Muscle of leg (tissue), 3 donors: ENCODE measurements at regions not wholly inside any gene's neighbourhood (a gene's known extent, or its start where the extent isn't known, plus 50 kb on each side); places are given as distances from the start of the nearest gene placed in this dataset.
A peak's percentile ranks its signal among the peaks of the same experiment; 100 is the strongest.
"Not testable (repeated sequence)": the region's sequence is repeated elsewhere in the genome, so short reads cannot be mapped to it uniquely, and the experiment has no call there.

Experiments used
- DNase-seq: peaks from one replicate; pipeline ENCODE4 v3.0.0; 2013
- H3K27ac ChIP-seq: one replicate; pipeline ENCODE4 v1.5.1; 2013; ENCODE audit warnings: mild to moderate bottlenecking, low read length, control low read depth
- H3K27me3 ChIP-seq: one replicate; pipeline ENCODE4 v1.6.1; 2013; ENCODE audit warnings: low read length; ENCODE audit not compliant: control insufficient read depth, insufficient read depth
- H3K36me3 ChIP-seq: one replicate; pipeline ENCODE4 v1.6.1; 2013; ENCODE audit warnings: low read length; ENCODE audit not compliant: control insufficient read depth, insufficient read depth
- H3K4me1 ChIP-seq: one replicate; pipeline ENCODE4 v1.6.1; 2013; ENCODE audit warnings: low read length; ENCODE audit not compliant: control insufficient read depth, insufficient read depth
- H3K4me3 ChIP-seq: one replicate; pipeline ENCODE4 v1.5.1; 2013; ENCODE audit warnings: low read length, control low read depth
- H3K9me3 ChIP-seq: replicated peaks from 2 replicates; pipeline ENCODE4 v1.6.1; 2013; ENCODE audit warnings: low read depth, low read length; ENCODE audit not compliant: control insufficient read depth
- WGBS: methylation state at CpG from one replicate; pipeline ENCODE4 v1.1.5; 2013; ENCODE audit warnings: missing lambda C conversion rate; ENCODE audit not compliant: insufficient coverage; 5-methylcytosine and 5-hydroxymethylcytosine counted together

DNA sequence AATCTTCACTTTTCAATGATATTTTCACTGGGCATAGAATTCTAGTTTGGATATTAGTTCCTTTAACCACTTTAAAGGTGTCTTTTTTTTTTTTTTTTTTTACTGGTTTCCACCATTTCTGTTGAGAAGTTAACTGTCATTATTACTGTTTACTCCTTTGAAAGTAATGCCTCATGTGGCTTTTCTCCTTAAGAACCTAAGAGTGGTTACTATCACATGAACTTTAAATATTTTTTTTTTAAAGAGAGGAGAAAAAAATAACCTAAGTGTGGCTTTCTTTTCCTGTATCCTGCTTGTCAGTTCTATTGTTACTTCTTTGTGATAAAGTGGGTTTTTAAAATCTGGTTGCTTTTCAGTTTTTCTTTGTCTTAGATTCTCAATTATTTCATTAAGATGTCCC lies 229.5 kb downstream of the CDH26 start:
- Histone ChIP-seq H3K27ac (no peak overlapping the region), H3K27me3 (no peaks in the 10 kb centered on the region), H3K4me1 (no peaks in the 10 kb centered on the region), H3K36me3 (no peaks in the 10 kb centered on the region), H3K4me3 (no peak overlapping the region), H3K9me3 (peaks cover 4% of the 10 kb centered on the region)
- DNase-seq, result no peak

GRCh38 chr20:60191014-60191413 lies 232.8 kb downstream of the CDH26 start:
- no peak for DNase-seq
- Histone ChIP-seq H3K9me3 (no peaks in the 10 kb centered on the region), H3K4me3 (no peak overlapping the region), H3K4me1 (no peaks in the 10 kb centered on the region), H3K27ac (no peak overlapping the region), H3K27me3 (no peaks in the 10 kb centered on the region), H3K36me3 (no peaks in the 10 kb centered on the region)
- WGBS, result no CpG with 5 or more reads among the region's 3 CpGs

DNA sequence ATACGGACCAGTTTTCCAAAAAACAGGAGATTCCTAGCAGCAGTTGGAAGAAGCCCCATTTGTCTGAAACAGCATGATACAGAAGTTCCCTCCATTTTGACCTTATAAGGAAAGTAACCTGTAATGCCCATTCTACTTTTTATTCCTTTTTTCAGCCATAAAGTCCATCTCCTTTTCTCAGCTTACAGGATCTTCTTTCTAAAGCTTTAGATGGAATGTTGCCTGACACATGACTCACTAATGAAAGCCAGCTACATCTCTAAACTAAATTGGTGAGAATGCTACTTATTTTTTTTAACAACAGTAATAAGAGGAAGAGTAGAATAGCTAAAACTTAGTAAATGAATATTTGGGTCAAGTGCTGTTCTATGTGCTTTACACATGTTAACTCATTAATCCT lies 234.1 kb downstream of the CDH26 start:
- H3K9me3 ChIP-seq, result no peaks in the 10 kb centered on the region
- no peak for DNase-seq
- no peaks in the 10 kb centered on the region for H3K4me1 ChIP-seq
- no peak overlapping the region for H3K4me3 ChIP-seq
- no peaks in the 10 kb centered on the region for H3K27me3 ChIP-seq
- 55% methylated on average over 1 of the region's 1 CpG for WGBS
- H3K27ac ChIP-seq, result no peak overlapping the region
- no peaks in the 10 kb centered on the region for H3K36me3 ChIP-seq

GRCh38 chr20:60199132-60199531 lies 240.9 kb downstream of the CDH26 start:
- not testable (repeated sequence) for H3K4me1 ChIP-seq, DNase-seq, H3K4me3 ChIP-seq, H3K27ac ChIP-seq, H3K9me3 ChIP-seq, H3K27me3 ChIP-seq, H3K36me3 ChIP-seq
- WGBS, result 100% methylated on average over 1 of the region's 3 CpGs

- no peak for DNase-seq
- 92% methylated on average over 2 of the region's 2 CpGs for WGBS
- H3K27ac ChIP-seq, result no peak overlapping the region
- H3K4me3 ChIP-seq, result no peak overlapping the region
- H3K36me3 ChIP-seq, result no peaks in the 10 kb centered on the region
- H3K4me1 ChIP-seq, result peaks cover 6% of the 10 kb centered on the region
- no peaks in the 10 kb centered on the region for H3K27me3 ChIP-seq
- no peaks in the 10 kb centered on the region for H3K9me3 ChIP-seq
Observed at GRCh38 chr20:60199866-60200265, 241.6 kb downstream of the CDH26 start.

GRCh38 chr20:60200305-60200918 lies 242.2 kb downstream of the CDH26 start:
- no peak for DNase-seq

DNA sequence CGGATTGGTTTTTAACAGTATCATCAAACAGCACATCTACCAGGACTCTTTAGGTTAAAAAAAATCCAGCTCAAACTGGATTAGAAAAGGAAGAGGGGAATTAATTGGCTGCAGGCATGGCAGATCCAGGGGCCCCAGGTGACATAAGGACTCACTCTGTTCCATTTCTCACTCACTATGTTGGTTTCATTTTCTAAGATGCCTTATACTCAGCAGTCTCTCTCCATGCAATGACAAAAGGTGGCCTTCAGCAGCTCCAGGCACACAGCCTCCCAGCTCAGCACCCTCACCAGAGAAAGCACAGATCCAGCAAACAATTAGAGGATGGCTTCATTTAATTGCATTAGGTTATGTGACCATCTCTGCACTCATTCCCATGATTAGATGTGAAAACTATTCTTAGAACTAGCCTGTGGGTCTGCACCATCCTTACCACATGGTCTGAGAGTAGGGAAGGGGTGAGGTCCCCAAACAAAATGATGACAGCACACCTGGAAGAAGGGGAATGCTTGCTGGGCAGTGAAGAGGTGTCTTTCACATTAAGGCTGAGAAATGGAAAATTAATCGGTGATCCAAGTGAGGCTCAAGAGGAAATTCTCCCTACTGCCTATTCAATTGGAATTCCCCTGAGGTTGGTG lies 243.1 kb downstream of the CDH26 start:
- Histone ChIP-seq H3K27me3 (no peaks in the 10 kb centered on the region), H3K27ac (no peak overlapping the region), H3K4me3 (no peak overlapping the region), H3K9me3 (no peaks in the 10 kb centered on the region), H3K36me3 (no peaks in the 10 kb centered on the region), H3K4me1 (peaks cover 6% of the 10 kb centered on the region)
- no peak for DNase-seq
- WGBS, result no CpG with 5 or more reads among the region's 2 CpGs

More at GRCh38 chr20:60200305-60200918, 242.2 kb downstream of the CDH26 start:
- peaks cover 6% of the 10 kb centered on the region for H3K4me1 ChIP-seq
- WGBS, result 89% methylated on average over 15 of the region's 16 CpGs
- H3K4me3 ChIP-seq, result no peak overlapping the region
- no peaks in the 10 kb centered on the region for H3K9me3 ChIP-seq
- H3K36me3 ChIP-seq, result no peaks in the 10 kb centered on the region
- H3K27ac ChIP-seq, result no peak overlapping the region
- no peaks in the 10 kb centered on the region for H3K27me3 ChIP-seq

DNA sequence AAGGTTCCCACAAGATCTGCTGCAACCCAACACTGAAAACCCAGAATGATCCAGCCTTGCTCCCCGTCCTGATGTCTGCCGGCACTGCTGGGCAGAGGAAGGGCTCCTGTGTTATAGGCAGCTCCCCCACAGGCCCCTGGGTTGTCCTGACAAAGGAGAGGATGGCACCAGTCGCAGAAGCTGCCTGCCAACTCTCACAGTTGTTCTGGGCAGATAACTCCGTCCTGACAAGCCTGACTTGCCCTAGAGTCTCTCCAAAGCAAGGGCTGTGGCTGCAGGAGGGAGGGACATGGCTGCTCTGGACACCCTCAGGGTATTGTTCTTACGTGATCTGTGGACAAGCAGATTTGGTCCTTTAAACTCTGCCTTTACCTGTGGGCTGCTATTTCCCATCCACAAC lies 243.8 kb downstream of the CDH26 start:
- Histone ChIP-seq H3K9me3 (no peaks in the 10 kb centered on the region), H3K4me3 (no peak overlapping the region), H3K27ac (no peak overlapping the region), H3K36me3 (no peaks in the 10 kb centered on the region), H3K4me1 (peaks cover 6% of the 10 kb centered on the region), H3K27me3 (no peaks in the 10 kb centered on the region)
- DNase-seq, result peak; percentile 37
- 69% methylated on average over 4 of the region's 5 CpGs for WGBS

DNA sequence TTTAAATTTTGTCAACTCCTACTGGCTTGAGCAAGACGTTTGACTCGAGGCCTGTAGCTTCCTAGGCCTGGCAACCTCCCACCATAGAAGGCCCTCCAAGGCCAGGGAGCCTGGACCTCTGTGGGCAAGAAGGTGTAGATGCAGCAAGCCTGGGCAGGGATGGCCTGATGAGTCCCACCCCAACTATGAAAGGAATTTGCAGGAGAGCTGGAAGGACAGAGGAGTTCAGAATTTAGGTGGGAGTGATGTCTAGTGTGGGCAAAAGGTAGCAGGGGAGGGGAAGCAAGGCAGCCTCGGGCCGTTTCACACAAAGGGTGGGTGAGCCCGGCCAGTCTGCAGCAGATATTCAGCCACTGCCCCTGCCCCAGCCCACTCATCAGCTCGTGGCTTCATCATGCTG lies 245.2 kb downstream of the CDH26 start:
- no peak for DNase-seq
- Histone ChIP-seq H3K36me3 (no peaks in the 10 kb centered on the region), H3K27me3 (no peaks in the 10 kb centered on the region), H3K9me3 (no peaks in the 10 kb centered on the region), H3K4me3 (no peak overlapping the region), H3K27ac (no peak overlapping the region), H3K4me1 (peaks cover 6% of the 10 kb centered on the region)
- WGBS, result 63% methylated on average over 4 of the region's 6 CpGs

- H3K27me3 ChIP-seq, result peaks cover 3% of the 10 kb centered on the region
- no peak overlapping the region for H3K4me3 ChIP-seq
- no peak for DNase-seq
- WGBS, result no CpG with 5 or more reads among the region's 4 CpGs
- H3K9me3 ChIP-seq, result no peaks in the 10 kb centered on the region
- no peak overlapping the region for H3K27ac ChIP-seq
- H3K4me1 ChIP-seq, result peaks cover 6% of the 10 kb centered on the region
- no peaks in the 10 kb centered on the region for H3K36me3 ChIP-seq
Observed at GRCh38 chr20:60204601-60205000, 246.4 kb downstream of the CDH26 start.

DNA sequence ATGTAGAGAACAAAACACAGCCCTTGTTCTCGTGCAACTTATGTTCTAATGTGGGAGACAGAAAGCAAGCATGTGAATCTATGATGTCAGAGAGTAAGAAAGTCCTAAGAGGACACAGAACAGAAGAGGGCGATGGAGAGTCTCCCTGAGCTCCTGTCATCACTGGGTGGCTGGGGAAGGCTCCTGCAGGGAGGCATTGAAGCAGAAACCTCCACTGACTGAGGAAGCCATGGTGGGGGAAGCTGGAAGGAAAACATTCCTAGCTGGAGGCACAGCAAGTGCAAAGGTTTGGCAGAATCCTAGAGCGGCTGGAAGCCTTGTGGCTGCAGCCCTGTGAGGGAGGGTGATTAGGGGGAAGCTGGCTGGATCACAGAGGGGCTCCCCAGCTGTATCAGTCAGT lies 248.0 kb downstream of the CDH26 start:
- no peaks in the 10 kb centered on the region for H3K9me3 ChIP-seq
- WGBS, result 58% methylated on average over 2 of the region's 3 CpGs

More for the DNA sequence above, 248.0 kb downstream of the CDH26 start:
- Histone ChIP-seq H3K4me3 (no peak overlapping the region), H3K27me3 (peaks cover 3% of the 10 kb centered on the region), H3K4me1 (peaks cover 6% of the 10 kb centered on the region), H3K27ac (no peak overlapping the region), H3K36me3 (no peaks in the 10 kb centered on the region)
- no peak for DNase-seq
